DMS114 treated with DMSO at 0.1 percent for 48 hours (cell line): ENCODE measurements at regions not wholly inside any gene's neighbourhood (a gene's known extent, or its start where the extent isn't known, plus 50 kb on each side); places are given as distances from the start of the nearest gene placed in this dataset.
"Not testable (repeated sequence)": the region's sequence is repeated elsewhere in the genome, so short reads cannot be mapped to it uniquely, and the experiment has no call there.

ENCODE experiments used
- DNase-seq: peaks from one replicate; lab custom pipeline; 2025; ENCODE audit not compliant: unreplicated experiment; lab: John Stamatoyannopoulos, UW

GRCh38 chr1:25134307-25134706 is 98.0 kb downstream of the SYF2 start:
- DNase-seq = no peak

GRCh38 chr1:25131794-25132193 is 100.5 kb downstream of the SYF2 start:
- no peak for DNase-seq

- no peak for DNase-seq
Observed at GRCh38 chr1:25130895-25131294, 101.4 kb downstream of the SYF2 start.

- DNase-seq = no peak
Observed at GRCh38 chr1:25129380-25129779, 102.9 kb downstream of the SYF2 start.

- no peak for DNase-seq
Observed at GRCh38 chr1:25128121-25128621, 104.1 kb downstream of the SYF2 start.

GRCh38 chr1:25126562-25126961 is 105.7 kb downstream of the SYF2 start:
- no peak for DNase-seq

GRCh38 chr1:25123551-25123950 is 108.8 kb downstream of the SYF2 start:
- DNase-seq = no peak

GRCh38 chr1:25122747-25123146 is 109.6 kb downstream of the SYF2 start:
- DNase-seq = no peak

GRCh38 chr1:25120281-25120680 is 112.0 kb downstream of the SYF2 start:
- DNase-seq = no peak

- no peak for DNase-seq
Observed at GRCh38 chr1:25118546-25118945, 113.8 kb downstream of the SYF2 start.

- DNase-seq = no peak
Observed at GRCh38 chr1:25117233-25117823, 115.0 kb downstream of the SYF2 start.

- no peak for DNase-seq
Observed at GRCh38 chr1:25116832-25117231, 115.5 kb downstream of the SYF2 start.

GRCh38 chr1:25116117-25116516 is 116.2 kb downstream of the SYF2 start:
- DNase-seq = not testable (repeated sequence)

- DNase-seq = no peak
Observed at GRCh38 chr1:25113731-25114130, 118.6 kb downstream of the SYF2 start.

GRCh38 chr1:25113086-25113485 is 119.2 kb downstream of the SYF2 start:
- DNase-seq = no peak

GRCh38 chr1:25112400-25112799 is 119.9 kb downstream of the SYF2 start:
- DNase-seq = no peak

- no peak for DNase-seq
Observed at GRCh38 chr1:25111706-25112105, 120.6 kb downstream of the SYF2 start.

- DNase-seq = no peak
Observed at GRCh38 chr1:25110485-25110884, 121.8 kb downstream of the SYF2 start.

GRCh38 chr1:25110036-25110435 is 122.3 kb downstream of the SYF2 start:
- no peak for DNase-seq

GRCh38 chr1:25109531-25109951 is 122.8 kb downstream of the SYF2 start:
- DNase-seq = no peak

GRCh38 chr1:25107643-25108010 is 124.7 kb downstream of the SYF2 start:
- no peak for DNase-seq

GRCh38 chr1:25106976-25107642 is 125.2 kb downstream of the SYF2 start:
- no peak for DNase-seq

GRCh38 chr1:25106352-25106751 is 126.0 kb downstream of the SYF2 start:
- no peak for DNase-seq
